K562 (cell line): ENCODE measurements at regions not wholly inside any gene's neighbourhood (a gene's known extent, or its start where the extent isn't known, plus 50 kb on each side); places are given as distances from the start of the nearest gene placed in this dataset.

ENCODE experiments used
- ATAC-seq: fragments of 200-7000 bp; cut with Tn5 transposase; 3 replicates; pipeline ENCODE4 v1.9.1; 2020; ENCODE audit warnings: moderate library complexity
- BruUV-seq: library from RNA; stranded (reverse); fragments of 400-500 nt; replicated peaks from 2 replicates; lab custom pipeline; 2021; lab: Mats Ljungman, UMichigan
- CTCF ChIA-PET: fragments of 300-600 bp; formaldehyde crosslinking; extraction: SDS; loops from one replicate; lab custom pipeline; 2021; ENCODE audit warnings: low intra/inter-chr PET ratio; lab: Yijun Ruan, JAX
- POLR2A ChIA-PET: fragments of 300-600, 350-650 bp; sonication (Branson Sonifier 250); formaldehyde crosslinking; extraction: SDS; loops from one replicate; lab custom pipeline; 2021; ENCODE audit warnings: antibody characterized with exemption, inconsistent platforms; lab: Yijun Ruan, JAX
- DNase-seq, 4 experiments: peaks; one replicate each; pipeline versions ENCODE4 v3.0.0 to v3.0.0-alpha.2; 2011 to 2018; ENCODE audit warnings: low spot score in 3 of 4, mixed read lengths in 3 of 4; ENCODE audit errors: extremely low read depth in 1 of 4
- FAIRE-seq: peaks from 2 replicates; lab custom pipeline; 2011; peaks lifted over from hg19 to GRCh38; lab: Jason Lieb, UNC
- H2AFZ ChIP-seq: 2 replicates; pipeline ENCODE4 v1.6.0; 2011; ENCODE audit warnings: low read depth, low read length, control low read depth, inconsistent platforms
- H3K27ac ChIP-seq: fragments of 200-600 bp; 3 replicates; pipeline ENCODE4 v1.8.0; 2011; ENCODE audit warnings: low read depth, mild to moderate bottlenecking, control low read depth, inconsistent platforms, low read length, moderate library complexity, mixed read lengths; ENCODE audit errors: extremely low read depth
- H3K27me3 ChIP-seq, 2 experiments: fragments of 300-600 bp in 1 of 2; 2 replicates in 1 of 2; 3 replicates in 1 of 2; pipeline versions ENCODE4 v1.6.0 to v1.8.0; 2011; ENCODE audit warnings: inconsistent platforms in 2 of 2, low read length in 2 of 2, mild to moderate bottlenecking in 1 of 2, mixed read lengths in 1 of 2, moderate library complexity in 1 of 2; ENCODE audit not compliant: control insufficient read depth in 2 of 2, insufficient read depth in 2 of 2
- H3K36me3 ChIP-seq: fragments of 300-600 bp; 3 replicates; pipeline ENCODE4 v1.8.0; 2011; ENCODE audit warnings: mild to moderate bottlenecking, low read length, inconsistent platforms; ENCODE audit not compliant: control insufficient read depth, insufficient read depth
- H3K4me1 ChIP-seq, 2 experiments: fragments of 200-600 bp in 1 of 2; replicated peaks in 1 of 2; 2 replicates in 1 of 2; 3 replicates in 1 of 2; pipeline versions ENCODE4 v1.5.1 to v1.8.0; 2011; ENCODE audit warnings: inconsistent platforms in 2 of 2, low read length in 2 of 2, mild to moderate bottlenecking in 1 of 2, mixed read lengths in 1 of 2, moderate library complexity in 1 of 2; ENCODE audit not compliant: control insufficient read depth in 2 of 2, insufficient read depth in 2 of 2
- H3K4me2 ChIP-seq: 2 replicates; pipeline ENCODE4 v1.6.1; 2011; ENCODE audit warnings: low read length, control low read depth, inconsistent platforms, mixed read lengths; ENCODE audit not compliant: insufficient read depth
- H3K4me3 ChIP-seq: fragments of 200-600 bp; sonication (generic), shearing (Covaris generic); 2 replicates; pipeline ENCODE4 v1.5.1; 2016; ENCODE audit warnings: control low read depth, inconsistent platforms
- H3K79me2 ChIP-seq: fragments of 200-600 bp; 3 replicates; pipeline ENCODE4 v1.8.0; 2011; ENCODE audit warnings: low read length, inconsistent platforms; ENCODE audit not compliant: control insufficient read depth, insufficient read depth
- H3K9ac ChIP-seq, 2 experiments: 2 replicates each; pipeline versions ENCODE4 v1.6.0 to v1.6.1; 2011; ENCODE audit warnings: low read depth in 2 of 2, low read length in 2 of 2, control low read depth in 1 of 2, inconsistent platforms in 1 of 2, mild to moderate bottlenecking in 1 of 2, mixed read lengths in 1 of 2; ENCODE audit not compliant: insufficient read depth in 1 of 2
- H3K9me1 ChIP-seq: one replicate; pipeline ENCODE4 v1.6.0; 2011; ENCODE audit warnings: inconsistent platforms, mild to moderate bottlenecking, low read length, moderate library complexity; ENCODE audit not compliant: control insufficient read depth, insufficient read depth
- H3K9me3 ChIP-seq: replicated peaks from 2 replicates; pipeline ENCODE4 v1.5.1; 2011; ENCODE audit warnings: low read depth, low read length, inconsistent platforms; ENCODE audit not compliant: control insufficient read depth, insufficient read depth
- H4K20me1 ChIP-seq: replicated peaks from 2 replicates; pipeline ENCODE4 v1.6.1; 2011; ENCODE audit warnings: low read length, inconsistent platforms, mixed read lengths; ENCODE audit not compliant: control insufficient read depth, insufficient read depth
- CHD2 ChIP-seq: IDR thresholded peaks from 2 replicates; pipeline ENCODE4 v1.6.1; 2011; ENCODE audit warnings: low read depth, low read length
- ETS1 ChIP-seq: conservative IDR thresholded peaks from 2 replicates; pipeline ENCODE4 v1.6.1; 2011; ENCODE audit warnings: low read depth, mild to moderate bottlenecking, low read length; ENCODE audit not compliant: control insufficient read depth
- EZH2 ChIP-seq: IDR thresholded peaks from 2 replicates; pipeline ENCODE4 v1.6.1; 2012; ENCODE audit warnings: low read depth, mild to moderate bottlenecking, inconsistent platforms, low read length, borderline replicate concordance
- FOXO4 ChIP-seq: fragments of 450-650 bp; formaldehyde crosslinking; IDR thresholded peaks from 2 replicates; pipeline ENCODE4 v1.4.0; 2020; ENCODE audit warnings: mild to moderate bottlenecking, moderate library complexity
- ILK ChIP-seq: fragments of 450-650 bp; IDR thresholded peaks from 2 replicates; pipeline ENCODE4 v1.6.1; 2016; ENCODE audit warnings: missing genetic modification characterization, low read depth, mild to moderate bottlenecking, missing compliant biosample characterization, moderate library complexity, borderline replicate concordance
- MEIS2 ChIP-seq: fragments of 450-650 bp; IDR thresholded peaks from 2 replicates; pipeline ENCODE4 v1.6.1; 2014; ENCODE audit warnings: mild to moderate bottlenecking; ENCODE audit not compliant: partially characterized antibody
- MNT ChIP-seq, 2 experiments: fragments of 450-650 bp; conservative IDR thresholded peaks; 2 replicates each; pipeline ENCODE4 v1.6.1; 2017; ENCODE audit warnings: mild to moderate bottlenecking in 2 of 2, moderate library complexity in 2 of 2
- MXD1 ChIP-seq: fragments of 250-450 bp; sonication (Bioruptor Pico); IDR thresholded peaks from 2 replicates; pipeline ENCODE4 v1.8.0; 2021; ENCODE audit warnings: borderline replicate concordance, mild to moderate bottlenecking, moderate library complexity; ENCODE audit not compliant: poor library complexity, severe bottlenecking
- NFIX ChIP-seq: fragments of 250-450 bp; sonication (Bioruptor Pico); IDR thresholded peaks from 2 replicates; pipeline ENCODE4 v1.4.0; 2020; ENCODE audit warnings: low read depth, mild to moderate bottlenecking, moderate library complexity
- POLR2A ChIP-seq: fragments of 450-650 bp; conservative IDR thresholded peaks from 2 replicates; pipeline ENCODE4 v1.6.1; 2016
- THAP12 ChIP-seq: fragments of 250-450 bp; sonication (Bioruptor Pico); IDR thresholded peaks from 2 replicates; pipeline ENCODE4 v1.9.0; 2021; ENCODE audit warnings: mild to moderate bottlenecking, inconsistent platforms
- TRIM24 ChIP-seq, 2 experiments: fragments of 450-650 bp; IDR thresholded peaks; 2 replicates each; pipeline ENCODE4 v1.6.1; 2016
- ZBTB12 ChIP-seq: fragments of 250-450 bp; sonication (Bioruptor Pico); IDR thresholded peaks from 2 replicates; pipeline ENCODE4 v1.4.0; 2020
- ZNF77 ChIP-seq: fragments of 250-450 bp; sonication (Bioruptor Pico); IDR thresholded peaks from 2 replicates; pipeline ENCODE4 v1.5.0; 2020
- WGBS: fragments of 100-300 bp; shearing (Covaris generic); methylation state at CpG from one replicate; pipeline ENCODE4 v1.1.6; 2016; ENCODE audit warnings: low coverage, mixed read lengths; ENCODE audit not compliant: insufficient coverage; ENCODE audit errors: missing lambda C conversion rate; 5-methylcytosine and 5-hydroxymethylcytosine counted together
- in situ Hi-C: fragments of 300-500 bp; cut with MboI; formaldehyde crosslinking; loops from 4 replicates; pipeline ENCODE4 v1.15.0; 2018; ENCODE audit warnings: inconsistent platforms, mixed read lengths
- intact Hi-C: fragments of 100-400 bp; cut with micrococcal nuclease; formaldehyde crosslinking; loops from 2 replicates; pipeline ENCODE4 v1.14.2; 2022

- CTCF ChIA-PET: no interaction called here
- no peaks in the 10 kb centered on the region for H4K20me1 ChIP-seq
- in situ Hi-C loops: loop anchor here (25.0 kb wide), 1 partner anchor 170 kb away; no protein-coding TSS in a partner anchor
- TF ChIP-seq ZNF77 (CRISPR knock-in tag) (no peak), THAP12 (CRISPR knock-in tag) (no peak), MEIS2 (no peak), NFIX (CRISPR knock-in tag) (no peak), FOXO4 (no peak), POLR2A (no peak), MNT (conservative IDR thresholded peaks at IDR 0.05) (no peak), CHD2 (no peak), ILK (tag) (no peak), MXD1 (no peak), TRIM24 (IDR thresholded peaks at IDR 0.05) (no peak), ETS1 (no peak), ZBTB12 (no peak), EZH2 (no peak)
Observed at GRCh38 chr17:22217135-22217534, 524.8 kb downstream of the KCNJ18 start.

More at GRCh38 chr17:22217135-22217534, 524.8 kb downstream of the KCNJ18 start:
- Histone ChIP-seq H3K9me3 (no peaks in the 10 kb centered on the region), H3K27me3 (no peaks in the 10 kb centered on the region), H3K4me2 (no peak overlapping the region), H3K27ac (no peak overlapping the region), H3K36me3 (no peaks in the 10 kb centered on the region), H3K9ac (no peak overlapping the region), H3K4me3 (no peak overlapping the region), H3K4me1 (peaks cover 7 to 10% of the 10 kb centered on the region in 2 experiments; a peak in 3 of 5 replicates), H2AFZ (no peak overlapping the region), H3K9me1 (no peaks in the 10 kb centered on the region), H3K79me2 (no peaks in the 10 kb centered on the region)
- ATAC-seq: no peak
- intact Hi-C loops: no loop called here
- BruUV-seq: no TSS peak
- WGBS: 90% methylated on average over 16 of the region's 27 CpGs
- FAIRE-seq: no peak
- POLR2A ChIA-PET: no interaction called here
- no peak for DNase-seq
